Thoracic aorta (tissue), 2 donors: ENCODE measurements at regions not wholly inside any gene's neighbourhood (a gene's known extent, or its start where the extent isn't known, plus 50 kb on each side); places are given as distances from the start of the nearest gene placed in this dataset.

Experiments used
- ATAC-seq: fragments of 150-250 bp; one replicate; pipeline ENCODE4 v1.8.0; 2017; ENCODE audit warnings: low read depth; ENCODE audit not compliant: insufficient number of reproducible peaks, low FRiP score
- DNase-seq: peaks from one replicate; pipeline ENCODE4 v3.0.0-alpha.2; 2020; ENCODE audit warnings: low spot score
- H3K27ac ChIP-seq, 2 donors: fragments of 200-600 bp; sonication (generic); 1 replicate in 1 of 2; 2 replicates in 1 of 2; pipeline ENCODE4 v1.5.1; 2016; ENCODE audit warnings: mild to moderate bottlenecking in 2 of 2, moderate library complexity in 2 of 2
- H3K27me3 ChIP-seq: fragments of 200-600 bp; sonication (generic); replicated peaks from 2 replicates; pipeline ENCODE4 v1.6.0; 2016; ENCODE audit warnings: mild to moderate bottlenecking; ENCODE audit not compliant: insufficient read depth
- H3K36me3 ChIP-seq: fragments of 200-600 bp; sonication (generic); one replicate; pipeline ENCODE4 v1.5.1; 2016
- H3K4me1 ChIP-seq, 2 donors: fragments of 200-600 bp; sonication (generic); 1 replicate in 1 of 2; 2 replicates in 1 of 2; pipeline versions ENCODE4 v1.5.1 to v1.6.0; 2016; ENCODE audit warnings: low read depth in 2 of 2, mild to moderate bottlenecking in 1 of 2; ENCODE audit not compliant: control insufficient read depth in 1 of 2
- H3K4me3 ChIP-seq: fragments of 200-600 bp; sonication (generic); 2 replicates; pipeline ENCODE4 v1.5.1; 2016; ENCODE audit warnings: mild to moderate bottlenecking
- H3K9me3 ChIP-seq: fragments of 200-600 bp; sonication (generic); 2 replicates; pipeline ENCODE4 v1.5.1; 2016
- CTCF ChIP-seq: fragments of 200-600 bp; sonication (generic); IDR thresholded peaks from one replicate; pipeline ENCODE4 v1.5.1; 2019; ENCODE audit warnings: antibody characterized with exemption

DNA sequence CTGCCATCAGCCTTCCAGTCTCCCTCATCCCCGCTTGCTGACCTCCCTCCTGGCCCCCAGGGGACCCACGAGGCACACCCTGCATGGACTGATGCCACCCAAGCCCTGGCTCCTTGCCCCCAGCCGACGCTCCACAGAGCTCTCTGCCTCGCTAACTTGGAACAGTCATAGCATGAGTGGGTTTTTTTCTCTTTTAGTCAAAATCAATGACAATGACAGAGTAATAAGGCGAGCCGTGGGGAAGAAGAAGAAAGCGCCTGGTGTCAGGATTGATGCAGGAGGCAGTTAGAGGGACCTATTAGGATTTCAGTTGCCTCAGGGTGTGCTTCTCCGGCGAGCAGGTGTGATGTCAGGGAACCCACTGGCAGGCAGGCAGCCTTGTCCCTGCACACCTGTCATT is 176.3 kb upstream of the TNRC6C start:
- H3K9me3 ChIP-seq: no peaks in the 10 kb centered on the region
- H3K4me3 ChIP-seq: no peak overlapping the region
- no peak for TF ChIP-seq CTCF
- ATAC-seq: no peak
- no peak overlapping the region for H3K27ac ChIP-seq
- H3K4me1 ChIP-seq: peaks cover 19 to 45% of the 10 kb centered on the region in 2 donors
- H3K36me3 ChIP-seq: no peaks in the 10 kb centered on the region
- DNase-seq: no peak
- no peaks in the 10 kb centered on the region for H3K27me3 ChIP-seq

GRCh38 chr17:77782611-77783010 is 175.9 kb upstream of the TNRC6C start:
- DNase-seq (no peak), ATAC-seq (no peak)
- no peak overlapping the region for H3K27ac ChIP-seq
- H3K4me3 ChIP-seq: no peak overlapping the region
- H3K27me3 ChIP-seq: no peaks in the 10 kb centered on the region
- no peak for TF ChIP-seq CTCF
- H3K4me1 ChIP-seq: peaks cover 19 to 45% of the 10 kb centered on the region in 2 donors
- H3K9me3 ChIP-seq: no peaks in the 10 kb centered on the region
- H3K36me3 ChIP-seq: no peaks in the 10 kb centered on the region

- Histone ChIP-seq H3K9me3 (no peaks in the 10 kb centered on the region), H3K4me1 (peaks cover 15 to 35% of the 10 kb centered on the region in 2 donors), H3K4me3 (no peak overlapping the region), H3K27me3 (no peaks in the 10 kb centered on the region), H3K36me3 (no peaks in the 10 kb centered on the region), H3K27ac (no peak overlapping the region)
- DNase-seq: no peak
- TF ChIP-seq CTCF: no peak
- ATAC-seq: no peak
Observed at GRCh38 chr17:77783991-77784820, 174.3 kb upstream of the TNRC6C start.

DNA sequence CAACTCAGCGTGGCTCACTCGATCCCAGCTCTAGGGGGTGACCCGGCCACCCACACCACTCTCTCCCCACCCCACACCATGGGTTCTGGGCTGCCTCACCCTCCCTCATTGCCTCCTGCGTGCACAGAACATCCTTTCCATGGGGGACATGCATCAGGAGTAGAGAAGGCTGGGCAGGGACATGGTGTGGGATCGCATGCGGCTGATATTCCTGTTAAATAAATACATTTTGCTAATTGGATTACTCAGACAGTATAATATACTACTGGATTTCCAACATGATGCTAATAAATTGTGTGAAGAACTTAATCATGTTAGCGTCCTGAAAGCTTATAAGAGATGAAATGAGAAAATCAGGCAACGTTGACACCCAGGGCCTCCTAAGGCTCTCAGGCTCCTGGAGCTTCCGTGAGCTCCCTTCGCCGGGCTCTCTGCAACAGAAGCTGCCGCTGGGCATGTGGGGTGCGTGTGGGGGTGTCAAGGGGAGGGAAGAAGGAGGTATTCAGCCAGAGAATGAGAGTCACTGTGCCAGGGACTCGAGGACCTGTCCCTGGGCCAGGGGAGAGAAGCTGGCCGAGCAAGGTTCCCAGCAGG is 173.1 kb upstream of the TNRC6C start:
- Histone ChIP-seq H3K27me3 (no peaks in the 10 kb centered on the region), H3K9me3 (no peaks in the 10 kb centered on the region), H3K4me3 (no peak overlapping the region), H3K27ac (no peak overlapping the region), H3K4me1 (peaks cover 5 to 23% of the 10 kb centered on the region in 2 donors), H3K36me3 (no peaks in the 10 kb centered on the region)
- TF ChIP-seq CTCF: no peak
- no peak for DNase-seq
- ATAC-seq: no peak

- Histone ChIP-seq H3K27me3 (no peaks in the 10 kb centered on the region), H3K36me3 (no peaks in the 10 kb centered on the region)
- no peak for ATAC-seq
Observed at GRCh38 chr17:77786090-77786489, 172.4 kb upstream of the TNRC6C start.

More at GRCh38 chr17:77786090-77786489, 172.4 kb upstream of the TNRC6C start:
- Histone ChIP-seq H3K4me3 (no peak overlapping the region), H3K4me1 (peaks cover 0 to 17% of the 10 kb centered on the region in 2 donors), H3K27ac (no peak overlapping the region), H3K9me3 (no peaks in the 10 kb centered on the region)
- no peak for TF ChIP-seq CTCF
- DNase-seq: no peak
